ENCODE measurements at regions not wholly inside any gene's neighbourhood (a gene's known extent, or its start where the extent isn't known, plus 50 kb on each side); places are given as distances from the start of the nearest gene placed in this dataset.

DNA sequence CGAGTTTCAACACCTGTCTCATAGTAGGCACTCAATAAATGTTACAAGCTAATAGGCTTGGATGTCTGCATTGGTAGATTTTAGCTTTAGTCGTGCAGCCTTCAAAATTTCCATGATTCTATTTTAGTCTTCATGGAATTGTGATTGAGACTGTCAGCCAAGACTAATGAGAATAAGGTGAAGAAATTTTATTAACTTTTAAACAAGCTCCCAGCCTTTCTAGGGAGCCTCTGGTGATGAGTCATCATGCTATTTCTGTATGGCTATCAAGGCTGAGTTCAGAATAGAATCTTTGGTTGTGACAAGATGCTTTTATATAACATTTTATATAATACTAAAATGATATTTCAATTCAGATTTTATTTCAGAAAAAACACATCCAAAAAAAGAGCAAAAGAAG lies 685.8 kb downstream of the GABRG1 start:
- H3K4me3 ChIP-seq (ENCODE audit: insufficient read depth, low read depth, low read length) = no peak overlapping the region
- no peak overlapping the region for H3K4me2 ChIP-seq (ENCODE audit: low read depth, low read length)
- H2AK5ac ChIP-seq (ENCODE audit: low read depth, low read length) = no peak overlapping the region
- CTCF ChIA-PET = no interaction called here
- TF ChIP-seq POLR2A (IDR thresholded peaks at IDR 0.05; ENCODE audit: low read depth, low read length) = no peak
- TF ChIP-seq FOS (IDR thresholded peaks at IDR 0.05; ENCODE audit: low read depth, low read length) = peak; percentile 29; the same call in 1 of the 2 replicates
- no TSS peak for BruUV-seq (replicated peaks)
- H3K56ac ChIP-seq (ENCODE audit: extremely low read depth, insufficient read depth, low read length) = no peak overlapping the region
- no CpG with 5 or more reads among the region's 2 CpGs for WGBS, 2 experiments (ENCODE audit: extremely low coverage in 2 of 2, insufficient read length in 1 of 2)
- H3K4me1 ChIP-seq (ENCODE audit: control insufficient read depth, insufficient read depth, low read length) = no peaks in the 10 kb centered on the region
- H4K91ac ChIP-seq (ENCODE audit: insufficient read depth, low read depth, low read length) = no peak overlapping the region
- no peak overlapping the region for H2BK5ac ChIP-seq (ENCODE audit: low read depth, low read length, poor library complexity, severe bottlenecking)
- H3K18ac ChIP-seq (ENCODE audit: low read depth, low read length) = no peak overlapping the region
- H3K27me3 ChIP-seq (ENCODE audit: control insufficient read depth, insufficient read depth, low read length) = no peaks in the 10 kb centered on the region
- H3K27ac ChIP-seq (ENCODE audit: insufficient read depth, low read length) = no peak overlapping the region
- H3K14ac ChIP-seq (replicated peaks; ENCODE audit: low read depth, low read length) = no peak overlapping the region
- H3K79me1 ChIP-seq (ENCODE audit: low read depth in 1 of 2, low read length in 2 of 2) = no peaks in the 10 kb centered on the region
- H2BK120ac ChIP-seq (ENCODE audit: low read depth, low read length) = no peak overlapping the region
- H3K9ac ChIP-seq (ENCODE audit: low read depth, low read length) = no peak overlapping the region
- peaks cover 4% of the 10 kb centered on the region; the same call in 1 of the 2 replicates for H3K9me3 ChIP-seq (ENCODE audit: control insufficient read depth, insufficient read depth, low read length)
- DNase-seq (no peak), ATAC-seq (ENCODE audit: low read depth) (no peak)
- no peak overlapping the region for H2AFZ ChIP-seq (replicated peaks; ENCODE audit: low read length, poor library complexity)
- H3K4ac ChIP-seq (ENCODE audit: low read depth, low read length) = no peak overlapping the region
- in situ Hi-C loops (cut with MboI; ENCODE audit: low sequenced_read_pairs) (no loop called here), intact Hi-C loops (cut with micrococcal nuclease) (no loop called here), dilution Hi-C loops (cut with HindIII; ENCODE audit: low sequenced_read_pairs, unreplicated experiment) (no loop called here)
- POLR2A ChIA-PET (ENCODE audit: unreplicated experiment) = no interaction called here
- no peak overlapping the region for H2BK20ac ChIP-seq (ENCODE audit: low read depth, low read length)
- no peak overlapping the region for H4K5ac ChIP-seq (ENCODE audit: low read depth, low read length)
- H3K36me3 ChIP-seq (ENCODE audit: control insufficient read depth, insufficient read depth, low read length) = no peaks in the 10 kb centered on the region
- no peak overlapping the region for H2BK15ac ChIP-seq (ENCODE audit: low read depth, low read length)
- no peak overlapping the region for H4K8ac ChIP-seq (ENCODE audit: low read depth in 2 of 2, low read length in 2 of 2)
- H4K20me1 ChIP-seq (ENCODE audit: insufficient read depth, low read length) = no peaks in the 10 kb centered on the region
- no peak overlapping the region for H3K23ac ChIP-seq (ENCODE audit: low read depth, low read length)
- H3K9me1 ChIP-seq (ENCODE audit: insufficient read depth, low read length) = no peaks in the 10 kb centered on the region
- H2AK9ac ChIP-seq (replicated peaks; ENCODE audit: low read depth, low read length, poor library complexity) = no peak overlapping the region

All from IMR-90 (cell line).